H1 (cell line): ENCODE measurements at regions not wholly inside any gene's neighbourhood (a gene's known extent, or its start where the extent isn't known, plus 50 kb on each side); places are given as distances from the start of the nearest gene placed in this dataset.

Experiments used
- CEBPB ChIP-seq: IDR thresholded peaks from 2 replicates; pipeline ENCODE4 v1.6.1; 2012; ENCODE audit warnings: low read depth, low read length
- POLR2A ChIP-seq, 2 experiments: IDR thresholded peaks; 1 replicate in 1 of 2; 2 replicates in 1 of 2; pipeline ENCODE4 v1.6.1; 2011; ENCODE audit warnings: low read depth in 2 of 2, low read length in 2 of 2, mild to moderate bottlenecking in 2 of 2; ENCODE audit errors: control extremely low read depth in 1 of 2
- RNF2 ChIP-seq: fragments of 200-900, 300-1000 bp; sonication (generic); IDR thresholded peaks from 2 replicates; pipeline ENCODE4 v1.7.1; 2016; ENCODE audit warnings: borderline replicate concordance, low read depth, mild to moderate bottlenecking, antibody characterized with exemption, low read length; ENCODE audit not compliant: poor library complexity, severe bottlenecking; ENCODE audit errors: missing control alignments

DNA sequence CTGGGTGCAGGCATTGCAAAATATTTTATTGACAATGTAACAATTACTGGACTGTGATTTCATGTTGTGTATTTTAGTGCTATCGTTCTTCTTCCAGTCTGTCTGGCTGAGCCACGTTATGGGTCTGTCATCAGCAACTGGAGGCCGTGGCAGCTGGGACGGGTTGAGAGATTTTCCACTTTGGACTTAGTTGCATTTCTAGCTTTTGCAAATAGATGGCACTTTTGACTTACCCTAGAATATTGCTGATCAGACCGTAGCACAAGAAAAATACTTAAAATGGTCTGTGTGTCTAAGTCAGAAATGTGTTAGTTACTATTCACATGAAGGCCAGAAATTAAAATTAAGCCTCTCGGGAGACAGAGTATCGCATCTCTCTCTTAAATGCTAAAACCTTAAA is 211.1 kb downstream of the TEX29 start:
- TF ChIP-seq POLR2A (IDR thresholded peaks at IDR 0.05; ENCODE audit: control extremely low read depth in 1 of 2, low read depth in 2 of 2, low read length in 2 of 2) (no peak), RNF2 (no peak), CEBPB (no peak)
